ENCODE measurements at regions not wholly inside any gene's neighbourhood (a gene's known extent, or its start where the extent isn't known, plus 50 kb on each side); places are given as distances from the start of the nearest gene placed in this dataset.

- DNase-seq (no peak), ATAC-seq (ENCODE audit: low read depth) (no peak)
- Histone ChIP-seq H4K5ac (ENCODE audit: low read depth, low read length) (no peak overlapping the region), H3K36me3 (ENCODE audit: control insufficient read depth, insufficient read depth, low read length) (no peaks in the 10 kb centered on the region), H4K8ac (ENCODE audit: low read depth in 2 of 2, low read length in 2 of 2) (no peak overlapping the region), H2BK120ac (ENCODE audit: low read depth, low read length) (no peak overlapping the region), H3K9me3 (ENCODE audit: control insufficient read depth, insufficient read depth, low read length) (no peaks in the 10 kb centered on the region; the same call in 1 of the 2 replicates), H3K4ac (ENCODE audit: low read depth, low read length) (no peak overlapping the region), H2BK20ac (ENCODE audit: low read depth, low read length) (no peak overlapping the region), H3K4me2 (ENCODE audit: low read depth, low read length) (no peak overlapping the region), H2AFZ (replicated peaks; ENCODE audit: low read length, poor library complexity) (no peak overlapping the region), H2BK5ac (ENCODE audit: low read depth, low read length, poor library complexity, severe bottlenecking) (no peak overlapping the region), H2BK15ac (ENCODE audit: low read depth, low read length) (no peak overlapping the region), H3K4me3 (ENCODE audit: insufficient read depth, low read depth, low read length) (no peak overlapping the region), H4K20me1 (ENCODE audit: insufficient read depth, low read length) (no peaks in the 10 kb centered on the region), H3K9ac (ENCODE audit: low read depth, low read length) (no peak overlapping the region), H3K56ac (ENCODE audit: extremely low read depth, insufficient read depth, low read length) (no peak overlapping the region), H3K27ac (ENCODE audit: insufficient read depth, low read length) (no peak overlapping the region), H2AK5ac (ENCODE audit: low read depth, low read length) (no peak overlapping the region), H4K91ac (ENCODE audit: insufficient read depth, low read depth, low read length) (no peak overlapping the region), H3K27me3 (ENCODE audit: control insufficient read depth, insufficient read depth, low read length) (no peaks in the 10 kb centered on the region), H2AK9ac (replicated peaks; ENCODE audit: low read depth, low read length, poor library complexity) (no peak overlapping the region), H3K79me1 (ENCODE audit: low read depth in 1 of 2, low read length in 2 of 2) (no peaks in the 10 kb centered on the region), H3K23ac (ENCODE audit: low read depth, low read length) (no peak overlapping the region), H3K9me1 (ENCODE audit: insufficient read depth, low read length) (no peaks in the 10 kb centered on the region), H3K4me1 (ENCODE audit: control insufficient read depth, insufficient read depth, low read length) (no peaks in the 10 kb centered on the region), H3K18ac (ENCODE audit: low read depth, low read length) (no peak overlapping the region), H3K14ac (replicated peaks; ENCODE audit: low read depth, low read length) (no peak overlapping the region)
- in situ Hi-C loops (cut with MboI; ENCODE audit: low sequenced_read_pairs) (no loop called here), intact Hi-C loops (cut with micrococcal nuclease) (no loop called here), dilution Hi-C loops (cut with HindIII; ENCODE audit: low sequenced_read_pairs, unreplicated experiment) (no loop called here)
- WGBS, 2 experiments (ENCODE audit: extremely low coverage in 2 of 2, insufficient read length in 1 of 2) = no CpG with 5 or more reads among the region's 5 CpGs
- BruUV-seq (replicated peaks) = no TSS peak
- TF ChIP-seq USF2 (IDR thresholded peaks at IDR 0.05; ENCODE audit: low read depth, low read length) = no peak
- TF ChIP-seq CTCF (conservative IDR thresholded peaks at IDR 0.05; ENCODE audit: low read depth, low read length) = no peak
- TF ChIP-seq RFX5 (IDR thresholded peaks at IDR 0.05; ENCODE audit: low read depth, low read length) = no peak
- no peak for TF ChIP-seq CEBPB (IDR thresholded peaks at IDR 0.05; ENCODE audit: low read depth, low read length)
- no peak for TF ChIP-seq CHD1 (IDR thresholded peaks at IDR 0.05; ENCODE audit: low read depth, low read length)
- no peak for TF ChIP-seq POLR2A (IDR thresholded peaks at IDR 0.05; ENCODE audit: low read depth, low read length)
- TF ChIP-seq MXI1 (IDR thresholded peaks at IDR 0.05; ENCODE audit: borderline replicate concordance, low read depth, low read length) = no peak
- TF ChIP-seq, protein P1, sequence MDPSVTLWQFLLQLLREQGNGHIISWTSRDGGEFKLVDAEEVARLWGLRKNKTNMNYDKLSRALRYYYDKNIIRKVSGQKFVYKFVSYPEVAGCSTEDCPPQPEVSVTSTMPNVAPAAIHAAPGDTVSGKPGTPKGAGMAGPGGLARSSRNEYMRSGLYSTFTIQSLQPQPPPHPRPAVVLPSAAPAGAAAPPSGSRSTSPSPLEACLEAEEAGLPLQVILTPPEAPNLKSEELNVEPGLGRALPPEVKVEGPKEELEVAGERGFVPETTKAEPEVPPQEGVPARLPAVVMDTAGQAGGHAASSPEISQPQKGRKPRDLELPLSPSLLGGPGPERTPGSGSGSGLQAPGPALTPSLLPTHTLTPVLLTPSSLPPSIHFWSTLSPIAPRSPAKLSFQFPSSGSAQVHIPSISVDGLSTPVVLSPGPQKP (IDR thresholded peaks at IDR 0.05; ENCODE audit: borderline replicate concordance, low read depth, low read length) = no peak
- TF ChIP-seq RCOR1 (IDR thresholded peaks at IDR 0.05; ENCODE audit: insufficient replicate concordance, low read length) = no peak
- TF ChIP-seq NFE2L2 (IDR thresholded peaks at IDR 0.05; ENCODE audit: low read depth, low read length) = no peak
- no peak for TF ChIP-seq FOS (IDR thresholded peaks at IDR 0.05; ENCODE audit: low read depth, low read length)
- no peak for TF ChIP-seq MAFK (IDR thresholded peaks at IDR 0.05; ENCODE audit: low read depth, low read length)
- TF ChIP-seq MAZ (IDR thresholded peaks at IDR 0.05; ENCODE audit: borderline replicate concordance, low read depth, low read length) = no peak
- no peak for TF ChIP-seq RAD21 (IDR thresholded peaks at IDR 0.05; ENCODE audit: low read length)
- no peak for TF ChIP-seq BHLHE40 (IDR thresholded peaks at IDR 0.05; ENCODE audit: low read depth, low read length)
- no peak for TF ChIP-seq SMC3 (IDR thresholded peaks at IDR 0.05; ENCODE audit: low read depth, low read length)
- ChIA-PET POLR2A (ENCODE audit: unreplicated experiment) (no interaction called here), CTCF (no interaction called here)
Observed at GRCh38 chr6:119960456-119960855, 610.9 kb upstream of the MAN1A1 start.

Measured in IMR-90 (cell line).